Stimulated activated CD4-positive, alpha-beta T cell treated with anti-CD3 and anti-CD28 coated beads, Interleukin-2, amount 100 ng/mL, for 24 hours (primary cell): ENCODE measurements at regions not wholly inside any gene's neighbourhood (a gene's known extent, or its start where the extent isn't known, plus 50 kb on each side); places are given as distances from the start of the nearest gene placed in this dataset.

Source experiments
- DNase-seq, 2 donors: peaks; one replicate each; pipeline ENCODE4 v3.0.0-alpha.2; 2020

DNA sequence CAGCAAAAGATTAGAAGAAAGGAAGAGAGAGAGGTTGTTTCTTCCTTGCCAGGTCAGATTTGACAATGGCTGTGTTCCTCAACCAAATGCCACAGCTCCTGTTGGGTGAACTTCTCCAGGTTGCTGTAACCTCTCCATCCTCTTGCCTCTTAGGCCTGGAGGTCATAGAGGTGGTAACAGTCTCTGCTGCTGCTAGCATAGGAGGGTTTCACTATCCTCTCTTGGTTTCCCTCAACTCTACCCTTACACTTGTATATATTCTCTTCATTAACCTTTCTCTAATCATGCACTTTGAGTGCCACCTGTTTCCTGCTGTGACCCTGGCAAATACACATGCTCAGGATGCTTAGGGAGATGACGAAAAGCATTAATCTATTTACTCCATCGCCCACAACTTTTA is 67.7 kb upstream of the HIF1A start:
- no peak for DNase-seq

- DNase-seq, result no peak
Measured at GRCh38 chr14:61628016-61628725, 67.1 kb upstream of the HIF1A start.

DNA sequence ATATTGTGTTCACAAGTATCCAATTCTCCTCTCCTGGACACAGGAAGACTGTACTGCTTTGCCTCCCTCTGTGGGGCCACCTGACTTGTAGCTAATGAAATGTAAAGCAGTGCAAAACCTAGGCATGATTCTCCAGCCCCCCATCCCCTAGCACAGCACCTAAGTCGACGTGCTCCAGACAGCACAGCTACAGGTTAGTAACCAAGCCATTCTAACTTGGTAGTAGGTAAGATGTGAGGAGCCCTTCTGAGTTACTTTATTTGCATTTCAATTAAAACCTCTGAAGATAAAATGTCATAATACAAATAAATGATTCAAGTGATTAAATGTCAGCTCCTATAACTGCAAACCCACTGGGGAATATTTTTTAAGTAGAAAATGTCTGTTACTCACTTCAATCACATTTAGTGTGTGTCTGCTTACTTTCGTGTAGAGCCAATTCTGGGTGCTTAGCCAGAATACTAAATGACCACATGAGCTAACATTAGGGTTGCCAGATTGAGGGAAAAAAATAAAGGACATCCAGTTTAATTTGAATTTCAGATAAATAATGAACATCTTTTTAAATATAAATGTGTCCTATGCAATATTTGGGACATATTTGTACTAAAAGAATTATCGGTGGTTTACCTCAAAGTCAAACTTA is 64.8 kb upstream of the HIF1A start:
- no peak for DNase-seq

- no peak for DNase-seq
Measured at GRCh38 chr14:61631045-61631687, 64.1 kb upstream of the HIF1A start.

DNA sequence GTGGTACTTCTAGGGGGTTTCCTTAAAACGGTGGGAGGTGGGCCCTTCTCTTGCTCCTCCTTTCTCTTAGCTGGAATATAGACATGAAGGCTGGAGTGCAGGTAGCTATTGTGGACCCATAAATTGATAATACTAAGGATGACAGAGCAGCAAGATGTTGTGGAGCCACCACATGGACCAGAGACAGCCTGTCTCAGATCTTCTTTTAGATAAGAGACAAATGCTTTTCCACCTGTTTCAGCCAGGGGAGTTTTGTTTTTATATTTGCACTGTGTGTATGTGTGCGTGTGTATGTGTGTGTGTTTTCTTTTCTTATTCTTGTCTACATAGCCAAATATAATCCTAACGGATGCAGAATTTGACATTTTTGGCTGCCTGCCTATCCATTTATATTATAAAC is 62.9 kb upstream of the HIF1A start:
- no peak for DNase-seq

GRCh38 chr14:61632807-61633206 is 62.5 kb upstream of the HIF1A start:
- no peak for DNase-seq

DNA sequence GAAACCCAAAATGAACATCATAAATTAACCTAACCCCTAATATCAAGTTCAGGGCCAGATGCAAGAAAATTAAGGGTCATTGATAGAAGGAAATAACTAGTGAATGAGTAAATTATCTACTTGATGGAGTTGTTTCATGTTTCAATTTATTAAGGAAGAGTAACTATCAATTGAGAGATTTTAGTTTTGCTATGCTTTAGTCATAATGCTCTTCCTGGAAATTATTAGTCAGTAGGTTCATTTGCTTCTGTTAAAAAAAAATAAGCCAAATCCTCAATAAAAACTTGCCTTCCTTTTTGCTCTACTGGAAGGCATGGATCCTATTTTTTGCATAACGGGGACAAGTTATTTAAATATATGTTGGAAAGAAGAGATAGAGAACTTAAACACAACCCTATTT is 59.0 kb upstream of the HIF1A start:
- no peak for DNase-seq

- DNase-seq, result no peak
Measured at GRCh38 chr14:61636779-61637178, 58.5 kb upstream of the HIF1A start.

DNA sequence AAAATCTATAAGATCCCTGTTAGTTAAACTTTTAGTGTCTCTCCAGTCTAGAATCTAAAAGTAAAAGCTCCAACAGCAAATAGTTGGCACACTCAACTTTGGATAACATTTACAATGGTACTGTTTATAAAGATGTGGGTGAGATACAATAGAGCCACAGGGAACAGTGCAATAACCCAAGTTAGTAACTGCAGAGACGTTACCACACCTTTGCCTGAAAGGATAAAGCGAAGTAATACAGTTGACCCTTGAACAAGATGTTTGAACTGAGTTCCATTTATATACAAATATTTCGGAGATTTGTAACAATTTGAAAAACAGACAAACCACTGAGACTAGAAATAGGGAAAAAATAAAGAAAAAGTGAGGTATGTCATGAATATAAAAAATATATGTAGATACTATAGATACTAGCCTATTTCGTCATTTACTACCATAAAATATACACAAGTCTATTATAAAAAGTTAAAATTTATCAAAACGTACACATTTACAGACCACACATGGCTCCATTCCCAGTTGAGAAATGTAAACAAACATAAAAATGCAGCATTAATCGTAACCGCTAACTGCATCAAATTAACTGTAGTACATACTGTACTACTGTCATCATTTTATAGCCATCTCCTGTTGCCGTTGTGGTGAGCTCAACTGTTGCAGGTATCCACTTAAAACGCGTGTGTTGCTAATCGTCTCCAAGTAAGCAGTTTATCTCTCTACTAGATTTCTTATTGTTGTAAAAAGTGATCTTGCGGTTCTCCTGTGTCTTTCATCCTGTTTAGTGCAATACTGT is 56.5 kb upstream of the HIF1A start:
- no peak for DNase-seq

DNA sequence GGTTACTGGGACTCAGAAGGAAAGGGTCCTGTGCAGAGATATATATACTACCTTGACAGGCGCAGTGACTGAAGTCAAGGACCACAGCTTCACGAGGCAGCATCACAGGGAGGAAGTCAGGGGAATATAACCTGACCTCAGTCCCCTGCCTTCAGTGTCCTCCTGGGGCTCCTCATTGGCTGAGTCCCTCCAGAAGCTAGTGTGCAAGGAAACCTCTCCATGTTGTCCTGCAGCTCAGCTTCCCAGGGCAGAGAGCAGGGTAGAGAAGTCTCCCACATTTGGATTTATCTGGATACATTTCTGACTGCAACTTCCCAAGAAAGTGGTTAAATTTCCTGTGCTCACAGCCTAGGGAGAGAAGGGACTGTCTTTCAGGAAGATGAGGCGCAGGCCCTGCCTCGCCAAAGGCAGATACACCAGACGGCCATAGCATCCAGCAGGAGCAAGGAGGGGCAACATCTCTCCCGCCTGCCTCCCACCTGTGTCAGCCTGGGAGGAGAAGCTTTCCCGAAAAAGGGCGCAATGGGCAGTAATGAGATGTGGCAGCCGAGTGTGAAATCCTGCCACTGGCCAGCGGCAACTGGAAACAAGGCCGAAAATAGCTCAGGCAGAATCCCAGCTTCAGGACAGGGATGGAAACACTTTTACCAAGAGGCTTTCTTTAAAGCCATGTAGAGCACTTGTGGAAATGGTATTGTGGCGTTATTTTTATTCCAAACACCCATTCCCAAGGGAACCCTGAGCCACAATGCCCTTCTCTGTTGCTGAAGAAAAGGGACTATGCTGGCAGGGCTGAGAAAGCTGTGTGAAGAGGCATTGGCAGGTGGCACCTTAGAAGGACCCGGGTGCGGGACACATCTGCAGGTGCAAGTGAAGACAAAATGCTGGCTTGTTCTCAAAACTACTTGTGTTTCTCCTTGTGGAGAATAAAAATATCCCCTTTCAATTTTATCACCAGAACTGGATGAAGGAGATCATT is 54.9 kb upstream of the HIF1A start:
- DNase-seq, result no peak

- no peak for DNase-seq
Measured at GRCh38 chr14:61641914-61642613, 53.2 kb upstream of the HIF1A start.

- DNase-seq, result no peak
Measured at GRCh38 chr14:61642614-61642982, 52.7 kb upstream of the HIF1A start.

GRCh38 chr14:61643555-61643954 is 51.8 kb upstream of the HIF1A start:
- DNase-seq, result no peak

- no peak for DNase-seq
Measured at GRCh38 chr14:61644175-61644574, 51.1 kb upstream of the HIF1A start.

GRCh38 chr14:61644834-61645233 is 50.5 kb upstream of the HIF1A start:
- DNase-seq, result no peak

DNA sequence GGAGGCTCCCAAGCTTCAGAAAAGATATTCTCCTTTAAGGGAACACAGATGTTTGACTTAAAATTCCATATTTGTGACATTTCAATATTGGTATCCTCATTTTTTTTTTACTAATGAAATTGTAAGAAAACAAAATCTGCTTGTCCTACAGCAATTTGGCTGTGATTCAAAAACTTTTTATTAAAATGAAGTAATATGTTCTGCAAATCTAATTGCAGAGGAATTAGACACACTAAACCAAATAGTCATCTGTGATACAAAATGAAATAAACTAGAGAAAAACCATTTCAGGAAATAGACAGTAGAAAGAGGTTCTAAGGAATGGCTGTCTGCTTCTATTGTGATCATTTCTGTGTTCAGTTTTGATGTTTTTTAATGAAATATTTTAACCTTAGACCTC is 50.1 kb upstream of the HIF1A start:
- no peak for DNase-seq
